ENCODE measurements at regions not wholly inside any gene's neighbourhood (a gene's known extent, or its start where the extent isn't known, plus 50 kb on each side); places are given as distances from the start of the nearest gene placed in this dataset.

- TF ChIP-seq CTCF (tag by site-specific recombination; IDR thresholded peaks at IDR 0.05): no peak
- TF ChIP-seq YY1 (tag by site-specific recombination; IDR thresholded peaks at IDR 0.05): no peak
- TF ChIP-seq IKZF3 (tag by site-specific recombination; IDR thresholded peaks at IDR 0.05): no peak
Observed at GRCh38 chr13:105491345-105491744, 1044.1 kb downstream of the EFNB2 start.
